ENCODE measurements at regions not wholly inside any gene's neighbourhood (a gene's known extent, or its start where the extent isn't known, plus 50 kb on each side); places are given as distances from the start of the nearest gene placed in this dataset.

DNA sequence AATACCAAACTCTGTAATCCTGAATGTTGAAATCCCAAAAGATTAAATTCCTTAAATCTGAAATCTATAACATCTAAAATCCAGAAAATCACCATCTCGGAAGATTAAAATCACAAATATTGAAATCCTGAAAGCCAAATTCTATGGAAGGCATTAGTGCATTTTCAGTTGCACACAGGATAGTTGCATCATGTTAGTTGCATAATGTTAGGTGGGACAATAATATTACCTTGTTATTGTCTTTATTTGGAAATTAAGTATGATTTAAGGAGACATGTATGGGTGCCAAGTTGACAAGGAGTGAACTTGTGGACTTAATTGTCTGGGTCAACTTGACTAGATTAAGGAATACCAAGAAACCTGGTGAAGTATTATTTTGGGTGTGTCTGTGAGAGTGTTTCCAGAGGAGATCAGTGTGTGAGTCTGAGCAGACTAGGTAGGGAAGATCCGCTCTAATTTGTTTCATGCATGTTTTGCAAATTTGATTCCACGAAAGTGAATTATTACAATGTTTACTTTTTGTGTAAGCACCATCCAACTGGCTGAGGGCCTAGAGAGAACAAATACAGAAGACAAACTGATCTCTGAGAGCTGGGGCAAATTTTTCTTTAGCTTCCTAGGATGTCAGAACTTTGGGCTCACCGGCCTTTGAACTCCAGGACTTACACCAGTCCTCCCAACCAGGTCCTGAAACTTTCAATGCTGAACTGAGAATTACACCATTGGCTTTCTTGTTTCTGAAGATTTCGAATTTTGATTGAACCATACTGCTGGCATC is 545.1 kb upstream of the IRAK1BP1 start:
- no peak for ATAC-seq (ENCODE audit: low read depth)
- Histone ChIP-seq H3K4me3 (ENCODE audit: severe bottlenecking) (no peak overlapping the region), H3K36me3 (ENCODE audit: low read depth) (no peaks in the 10 kb centered on the region), H3K27ac (ENCODE audit: poor library complexity, severe bottlenecking) (no peak overlapping the region), H3K4me1 (ENCODE audit: insufficient read depth, poor library complexity, severe bottlenecking) (no peaks in the 10 kb centered on the region), H3K27me3 (ENCODE audit: insufficient read depth, poor library complexity, severe bottlenecking) (no peaks in the 10 kb centered on the region), H3K9me3 (ENCODE audit: severe bottlenecking) (no peaks in the 10 kb centered on the region)
- TF ChIP-seq, protein P1, sequence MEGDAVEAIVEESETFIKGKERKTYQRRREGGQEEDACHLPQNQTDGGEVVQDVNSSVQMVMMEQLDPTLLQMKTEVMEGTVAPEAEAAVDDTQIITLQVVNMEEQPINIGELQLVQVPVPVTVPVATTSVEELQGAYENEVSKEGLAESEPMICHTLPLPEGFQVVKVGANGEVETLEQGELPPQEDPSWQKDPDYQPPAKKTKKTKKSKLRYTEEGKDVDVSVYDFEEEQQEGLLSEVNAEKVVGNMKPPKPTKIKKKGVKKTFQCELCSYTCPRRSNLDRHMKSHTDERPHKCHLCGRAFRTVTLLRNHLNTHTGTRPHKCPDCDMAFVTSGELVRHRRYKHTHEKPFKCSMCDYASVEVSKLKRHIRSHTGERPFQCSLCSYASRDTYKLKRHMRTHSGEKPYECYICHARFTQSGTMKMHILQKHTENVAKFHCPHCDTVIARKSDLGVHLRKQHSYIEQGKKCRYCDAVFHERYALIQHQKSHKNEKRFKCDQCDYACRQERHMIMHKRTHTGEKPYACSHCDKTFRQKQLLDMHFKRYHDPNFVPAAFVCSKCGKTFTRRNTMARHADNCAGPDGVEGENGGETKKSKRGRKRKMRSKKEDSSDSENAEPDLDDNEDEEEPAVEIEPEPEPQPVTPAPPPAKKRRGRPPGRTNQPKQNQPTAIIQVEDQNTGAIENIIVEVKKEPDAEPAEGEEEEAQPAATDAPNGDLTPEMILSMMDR (IDR thresholded peaks at IDR 0.05; ENCODE audit: poor library complexity, severe bottlenecking) = no peak
- no peak for DNase-seq (ENCODE audit: low spot score)

DNA sequence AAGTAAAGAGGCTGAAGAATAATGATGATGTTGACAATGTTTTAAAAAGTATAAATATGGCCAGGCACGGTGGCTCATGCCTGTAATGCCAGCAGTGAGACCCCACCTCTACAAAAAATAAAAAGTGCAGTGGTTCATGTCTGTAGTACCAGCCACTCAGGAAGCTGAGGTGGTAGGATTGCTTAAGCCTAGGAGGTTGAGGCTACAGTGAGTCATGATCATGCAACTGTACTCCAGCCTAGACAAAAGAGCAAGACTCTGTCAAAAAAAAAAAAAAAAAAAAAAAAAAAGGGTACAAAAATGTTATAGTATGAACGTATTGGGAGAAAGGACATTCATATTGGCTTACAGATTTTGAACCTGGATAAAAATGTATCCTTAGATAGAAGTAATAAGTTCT is 543.1 kb upstream of the IRAK1BP1 start:
- TF ChIP-seq, protein P1 (IDR thresholded peaks at IDR 0.05; ENCODE audit: poor library complexity, severe bottlenecking) = no peak
- H3K36me3 ChIP-seq (ENCODE audit: low read depth) = no peaks in the 10 kb centered on the region
- no peak overlapping the region for H3K4me3 ChIP-seq (ENCODE audit: severe bottlenecking)
- H3K27ac ChIP-seq (ENCODE audit: poor library complexity, severe bottlenecking) = no peak overlapping the region
- DNase-seq (ENCODE audit: low spot score) = no peak
- no peaks in the 10 kb centered on the region for H3K4me1 ChIP-seq (ENCODE audit: insufficient read depth, poor library complexity, severe bottlenecking)
- peak; percentile 45; the same call in 1 of the 3 replicates for ATAC-seq (ENCODE audit: low read depth)
- H3K9me3 ChIP-seq (ENCODE audit: severe bottlenecking) = no peaks in the 10 kb centered on the region
- H3K27me3 ChIP-seq (ENCODE audit: insufficient read depth, poor library complexity, severe bottlenecking) = no peaks in the 10 kb centered on the region

DNA sequence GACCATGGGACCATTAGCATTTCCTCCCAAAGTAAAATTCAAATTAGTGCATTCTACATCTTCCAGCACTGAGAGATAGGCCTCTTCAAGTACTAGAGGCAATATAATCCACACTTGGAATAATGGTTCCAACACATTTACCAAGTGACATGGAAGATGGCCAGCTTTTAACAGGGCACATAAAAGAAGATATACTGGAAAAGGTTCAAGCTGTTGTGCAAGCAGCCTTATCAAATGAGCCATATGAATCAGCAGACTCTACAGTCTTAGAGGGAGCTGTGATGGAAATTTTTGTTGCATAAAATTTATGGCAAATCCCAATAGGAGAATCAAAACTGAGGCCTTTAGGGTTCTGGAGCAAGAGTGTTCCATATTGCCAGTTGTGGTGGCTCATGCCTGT is 526.6 kb upstream of the IRAK1BP1 start:
- DNase-seq (ENCODE audit: low spot score) = no peak
- Histone ChIP-seq H3K9me3 (ENCODE audit: severe bottlenecking) (no peaks in the 10 kb centered on the region), H3K27me3 (ENCODE audit: insufficient read depth, poor library complexity, severe bottlenecking) (no peaks in the 10 kb centered on the region), H3K4me3 (ENCODE audit: severe bottlenecking) (no peak overlapping the region), H3K27ac (ENCODE audit: poor library complexity, severe bottlenecking) (no peak overlapping the region), H3K4me1 (ENCODE audit: insufficient read depth, poor library complexity, severe bottlenecking) (no peaks in the 10 kb centered on the region), H3K36me3 (ENCODE audit: low read depth) (no peaks in the 10 kb centered on the region)
- TF ChIP-seq, protein P1 (IDR thresholded peaks at IDR 0.05; ENCODE audit: poor library complexity, severe bottlenecking) = no peak
- ATAC-seq (ENCODE audit: low read depth) = no peak

DNA sequence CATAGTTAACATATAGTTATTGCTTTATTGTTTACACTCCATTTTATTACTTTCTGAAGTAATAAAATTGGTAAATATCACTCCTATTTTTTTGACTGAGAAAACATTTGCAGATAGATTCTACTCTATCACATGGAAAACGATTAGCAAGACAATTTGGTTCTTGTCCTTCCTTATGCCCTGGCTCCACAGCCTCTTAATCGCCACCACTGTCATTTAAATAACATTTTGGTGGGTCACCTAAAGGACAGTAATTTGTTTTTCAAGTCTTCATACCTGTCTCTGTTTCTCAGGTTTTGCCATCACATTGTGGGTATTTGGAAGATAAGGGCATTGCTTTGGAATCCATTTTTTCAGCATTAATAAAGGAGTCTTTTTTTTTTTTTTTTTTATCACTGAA is 521.5 kb upstream of the IRAK1BP1 start:
- Histone ChIP-seq H3K9me3 (ENCODE audit: severe bottlenecking) (no peaks in the 10 kb centered on the region), H3K27me3 (ENCODE audit: insufficient read depth, poor library complexity, severe bottlenecking) (no peaks in the 10 kb centered on the region), H3K4me1 (ENCODE audit: insufficient read depth, poor library complexity, severe bottlenecking) (no peaks in the 10 kb centered on the region), H3K36me3 (ENCODE audit: low read depth) (no peaks in the 10 kb centered on the region), H3K4me3 (ENCODE audit: severe bottlenecking) (no peak overlapping the region), H3K27ac (ENCODE audit: poor library complexity, severe bottlenecking) (no peak overlapping the region)
- DNase-seq (ENCODE audit: low spot score) (no peak), ATAC-seq (ENCODE audit: low read depth) (no peak)
- TF ChIP-seq, protein P1 (IDR thresholded peaks at IDR 0.05; ENCODE audit: poor library complexity, severe bottlenecking) = no peak

Data from RWPE2 (cell line).